ENCODE measurements at regions not wholly inside any gene's neighbourhood (a gene's known extent, or its start where the extent isn't known, plus 50 kb on each side); places are given as distances from the start of the nearest gene placed in this dataset.

GRCh38 chr3:73291541-73291940, 230.1 kb downstream of the EBLN2 start:
- H3K36me3 ChIP-seq = no peaks in the 10 kb centered on the region
- no peaks in the 10 kb centered on the region for H3K4me1 ChIP-seq
- no peak overlapping the region for H3K4me3 ChIP-seq
- H3K4me2 ChIP-seq = no peak overlapping the region
- H3K27ac ChIP-seq = no peak overlapping the region
- no peaks in the 10 kb centered on the region for H4K20me1 ChIP-seq
- no peak for TF ChIP-seq Cebpa-rat (IDR thresholded peaks at IDR 0.05)
- no peak overlapping the region for H3K9ac ChIP-seq
- H3K9me3 ChIP-seq (replicated peaks in 1 of 11) = no peaks in the 10 kb centered on the region; a peak in 1 of 22 replicates
- no peaks in the 10 kb centered on the region for H3K27me3 ChIP-seq

- H3K4me1 ChIP-seq = no peaks in the 10 kb centered on the region
- H3K4me3 ChIP-seq = no peak overlapping the region
- no peaks in the 10 kb centered on the region for H4K20me1 ChIP-seq
- no peak overlapping the region for H3K9ac ChIP-seq
- H3K4me2 ChIP-seq = no peak overlapping the region
- no peaks in the 10 kb centered on the region for H3K36me3 ChIP-seq
- no peaks in the 10 kb centered on the region for H3K27me3 ChIP-seq
- no peak for TF ChIP-seq Cebpa-rat (IDR thresholded peaks at IDR 0.05)
- H3K27ac ChIP-seq = no peak overlapping the region
- H3K9me3 ChIP-seq (replicated peaks in 1 of 11) = no peaks in the 10 kb centered on the region; a peak in 1 of 22 replicates
Observed at GRCh38 chr3:73292220-73292619, 230.8 kb downstream of the EBLN2 start.

- no peaks in the 10 kb centered on the region for H3K27me3 ChIP-seq
- TF ChIP-seq Cebpa-rat (IDR thresholded peaks at IDR 0.05) = no peak
- H3K4me1 ChIP-seq = no peaks in the 10 kb centered on the region
- no peak overlapping the region for H3K4me2 ChIP-seq
- no peaks in the 10 kb centered on the region for H3K36me3 ChIP-seq
- no peaks in the 10 kb centered on the region for H4K20me1 ChIP-seq
- H3K9ac ChIP-seq = no peak overlapping the region
- H3K9me3 ChIP-seq (replicated peaks in 1 of 11) = no peaks in the 10 kb centered on the region; a peak in 1 of 22 replicates
- H3K27ac ChIP-seq = no peak overlapping the region
- no peak overlapping the region for H3K4me3 ChIP-seq
Observed at GRCh38 chr3:73294537-73294936, 233.1 kb downstream of the EBLN2 start.

GRCh38 chr3:73295876-73296635, 234.6 kb downstream of the EBLN2 start:
- Histone ChIP-seq H3K27me3 (no peaks in the 10 kb centered on the region), H3K4me3 (no peak overlapping the region), H3K36me3 (no peaks in the 10 kb centered on the region), H3K4me1 (no peaks in the 10 kb centered on the region), H4K20me1 (no peaks in the 10 kb centered on the region), H3K27ac (no peak overlapping the region), H3K4me2 (no peak overlapping the region), H3K9me3 (replicated peaks in 1 of 11) (no peaks in the 10 kb centered on the region), H3K9ac (no peak overlapping the region)
- no peak for TF ChIP-seq Cebpa-rat (IDR thresholded peaks at IDR 0.05)

- no peaks in the 10 kb centered on the region for H3K36me3 ChIP-seq
- H3K4me1 ChIP-seq = no peaks in the 10 kb centered on the region
- no peak overlapping the region for H3K4me2 ChIP-seq
- H3K4me3 ChIP-seq = no peak overlapping the region
- no peaks in the 10 kb centered on the region for H3K9me3 ChIP-seq (replicated peaks in 1 of 11)
- no peaks in the 10 kb centered on the region for H4K20me1 ChIP-seq
- no peaks in the 10 kb centered on the region for H3K27me3 ChIP-seq
- no peak overlapping the region for H3K9ac ChIP-seq
- no peak overlapping the region for H3K27ac ChIP-seq
- no peak for TF ChIP-seq Cebpa-rat (IDR thresholded peaks at IDR 0.05)
Observed at GRCh38 chr3:73296859-73297258, 235.4 kb downstream of the EBLN2 start.

- H3K4me2 ChIP-seq = no peak overlapping the region
- H4K20me1 ChIP-seq = no peaks in the 10 kb centered on the region
- no peaks in the 10 kb centered on the region for H3K9me3 ChIP-seq (replicated peaks in 1 of 11)
- H3K4me1 ChIP-seq = no peaks in the 10 kb centered on the region
- H3K4me3 ChIP-seq = no peak overlapping the region
- H3K27ac ChIP-seq = no peak overlapping the region
- H3K9ac ChIP-seq = no peak overlapping the region
- no peaks in the 10 kb centered on the region for H3K36me3 ChIP-seq
- no peaks in the 10 kb centered on the region for H3K27me3 ChIP-seq
- no peak for TF ChIP-seq Cebpa-rat (IDR thresholded peaks at IDR 0.05)
Observed at GRCh38 chr3:73298243-73299183, 237.1 kb downstream of the EBLN2 start.

- Histone ChIP-seq H3K9ac (no peak overlapping the region), H3K27me3 (no peaks in the 10 kb centered on the region), H3K9me3 (replicated peaks in 1 of 11) (no peaks in the 10 kb centered on the region), H3K4me2 (no peak overlapping the region), H3K27ac (no peak overlapping the region), H4K20me1 (no peaks in the 10 kb centered on the region), H3K4me3 (no peak overlapping the region), H3K4me1 (no peaks in the 10 kb centered on the region), H3K36me3 (no peaks in the 10 kb centered on the region)
- TF ChIP-seq Cebpa-rat (IDR thresholded peaks at IDR 0.05) = no peak
Observed at GRCh38 chr3:73299184-73299691, 237.8 kb downstream of the EBLN2 start.

- H3K9me3 ChIP-seq (replicated peaks in 1 of 11) = peaks cover 0 to 9% (median 0%) of the 10 kb centered on the region in 11 experiments; a peak in 1 of 22 replicates
- no peaks in the 10 kb centered on the region for H4K20me1 ChIP-seq
- H3K9ac ChIP-seq = no peak overlapping the region
- no peak for TF ChIP-seq Cebpa-rat (IDR thresholded peaks at IDR 0.05)
- no peaks in the 10 kb centered on the region for H3K4me1 ChIP-seq
- no peak overlapping the region for H3K27ac ChIP-seq
- no peak overlapping the region for H3K4me3 ChIP-seq
- no peak overlapping the region for H3K4me2 ChIP-seq
- H3K27me3 ChIP-seq = no peaks in the 10 kb centered on the region
- no peaks in the 10 kb centered on the region for H3K36me3 ChIP-seq
Observed at GRCh38 chr3:73314151-73314951, 252.9 kb downstream of the EBLN2 start.

- peaks cover 0 to 9% (median 0%) of the 10 kb centered on the region in 11 experiments; a peak in 1 of 22 replicates for H3K9me3 ChIP-seq (replicated peaks in 1 of 11)
- H3K9ac ChIP-seq = no peak overlapping the region
- no peaks in the 10 kb centered on the region for H3K36me3 ChIP-seq
- H3K27ac ChIP-seq = no peak overlapping the region
- no peaks in the 10 kb centered on the region for H3K27me3 ChIP-seq
- H4K20me1 ChIP-seq = no peaks in the 10 kb centered on the region
- TF ChIP-seq Cebpa-rat (IDR thresholded peaks at IDR 0.05) = no peak
- no peak overlapping the region for H3K4me3 ChIP-seq
- no peaks in the 10 kb centered on the region for H3K4me1 ChIP-seq
- H3K4me2 ChIP-seq = no peak overlapping the region
Observed at GRCh38 chr3:73315706-73316105, 254.2 kb downstream of the EBLN2 start.

All from BLaER1 treated with 17β-estradiol and CSF1 and Interleukin-3, amounts not matched to agents 10 nM and 100 nM (cell line).